ENCODE measurements at regions not wholly inside any gene's neighbourhood (a gene's known extent, or its start where the extent isn't known, plus 50 kb on each side); places are given as distances from the start of the nearest gene placed in this dataset.

GRCh38 chr21:41065539-41065938, 102.4 kb upstream of the BACE2 start:
- in situ Hi-C loops (cut with MboI; ENCODE audit: low sequenced_read_pairs, unreplicated experiment), result no loop called here
- no peak for TF ChIP-seq CTCF (IDR thresholded peaks at IDR 0.05; ENCODE audit: borderline replicate concordance, control extremely low read depth, extremely low read depth, insufficient read depth, missing control alignments)
- DNase-seq (ENCODE audit: low spot score), result no peak

GRCh38 chr21:41066086-41066938, 101.6 kb upstream of the BACE2 start:
- DNase-seq (ENCODE audit: low spot score), result no peak
- TF ChIP-seq CTCF (IDR thresholded peaks at IDR 0.05; ENCODE audit: borderline replicate concordance, control extremely low read depth, extremely low read depth, insufficient read depth, missing control alignments), result no peak
- in situ Hi-C loops (cut with MboI; ENCODE audit: low sequenced_read_pairs, unreplicated experiment), result no loop called here

GRCh38 chr21:41067709-41068108, 100.3 kb upstream of the BACE2 start:
- no peak for DNase-seq (ENCODE audit: low spot score)
- no peak for TF ChIP-seq CTCF (IDR thresholded peaks at IDR 0.05; ENCODE audit: borderline replicate concordance, control extremely low read depth, extremely low read depth, insufficient read depth, missing control alignments)
- in situ Hi-C loops (cut with MboI; ENCODE audit: low sequenced_read_pairs, unreplicated experiment), result no loop called here

GRCh38 chr21:41068496-41068895, 99.5 kb upstream of the BACE2 start:
- in situ Hi-C loops (cut with MboI; ENCODE audit: low sequenced_read_pairs, unreplicated experiment), result no loop called here
- TF ChIP-seq CTCF (IDR thresholded peaks at IDR 0.05; ENCODE audit: borderline replicate concordance, control extremely low read depth, extremely low read depth, insufficient read depth, missing control alignments), result no peak
- DNase-seq (ENCODE audit: low spot score), result no peak

- DNase-seq (ENCODE audit: low spot score), result peak; percentile 79
- TF ChIP-seq CTCF (IDR thresholded peaks at IDR 0.05; ENCODE audit: borderline replicate concordance, control extremely low read depth, extremely low read depth, insufficient read depth, missing control alignments), result peak; percentile 81
- in situ Hi-C loops (cut with MboI; ENCODE audit: low sequenced_read_pairs, unreplicated experiment), result no loop called here
These were observed 98.9 kb upstream of the BACE2 start for GRCh38 chr21:41068967-41069642.

GRCh38 chr21:41070284-41070683, 97.7 kb upstream of the BACE2 start:
- DNase-seq (ENCODE audit: low spot score), result no peak
- in situ Hi-C loops (cut with MboI; ENCODE audit: low sequenced_read_pairs, unreplicated experiment), result no loop called here
- no peak for TF ChIP-seq CTCF (IDR thresholded peaks at IDR 0.05; ENCODE audit: borderline replicate concordance, control extremely low read depth, extremely low read depth, insufficient read depth, missing control alignments)

All from GM13976 (cell line).